Putamen (tissue), 1 donor: ENCODE measurements at regions not wholly inside any gene's neighbourhood (a gene's known extent, or its start where the extent isn't known, plus 50 kb on each side); places are given as distances from the start of the nearest gene placed in this dataset.

ENCODE experiments used
- DNase-seq: peaks from one replicate; pipeline ENCODE4 v3.0.0-alpha.2; 2016; ENCODE audit warnings: low spot score

GRCh38 chr10:111921821-111922220, 261.7 kb downstream of the GPAM start:
- DNase-seq = no peak

- no peak for DNase-seq
Measured at GRCh38 chr10:111923032-111923431, 260.5 kb downstream of the GPAM start.

- DNase-seq = no peak
Measured at GRCh38 chr10:111926286-111926685, 257.3 kb downstream of the GPAM start.

GRCh38 chr10:111933937-111934336, 249.6 kb downstream of the GPAM start:
- DNase-seq = no peak

GRCh38 chr10:111934931-111935330, 248.6 kb downstream of the GPAM start:
- no peak for DNase-seq

GRCh38 chr10:111936143-111936542, 247.4 kb downstream of the GPAM start:
- DNase-seq = no peak

- DNase-seq = no peak
Measured at GRCh38 chr10:111944331-111944730, 239.2 kb downstream of the GPAM start.

GRCh38 chr10:111953949-111954348, 229.6 kb downstream of the GPAM start:
- DNase-seq = no peak

- DNase-seq = no peak
Measured at GRCh38 chr10:111954386-111954785, 229.2 kb downstream of the GPAM start.

- no peak for DNase-seq
Measured at GRCh38 chr10:111956841-111957240, 226.7 kb downstream of the GPAM start.

- no peak for DNase-seq
Measured at GRCh38 chr10:111962951-111963350, 220.6 kb downstream of the GPAM start.

GRCh38 chr10:111967116-111967515, 216.4 kb downstream of the GPAM start:
- no peak for DNase-seq

GRCh38 chr10:111967547-111967946, 216.0 kb downstream of the GPAM start:
- no peak for DNase-seq

- DNase-seq = no peak
Measured at GRCh38 chr10:111968647-111969046, 214.9 kb downstream of the GPAM start.

- DNase-seq = no peak
Measured at GRCh38 chr10:111970111-111970510, 213.5 kb downstream of the GPAM start.

- no peak for DNase-seq
Measured at GRCh38 chr10:111972109-111972508, 211.5 kb downstream of the GPAM start.

GRCh38 chr10:111973306-111973705, 210.3 kb downstream of the GPAM start:
- DNase-seq = no peak

GRCh38 chr10:111973826-111974225, 209.7 kb downstream of the GPAM start:
- no peak for DNase-seq

- no peak for DNase-seq
Measured at GRCh38 chr10:111974325-111974724, 209.2 kb downstream of the GPAM start.

GRCh38 chr10:111976557-111976956, 207.0 kb downstream of the GPAM start:
- DNase-seq = no peak

GRCh38 chr10:111984057-111984456, 199.5 kb downstream of the GPAM start:
- DNase-seq = no peak

GRCh38 chr10:111986079-111986478, 197.5 kb downstream of the GPAM start:
- DNase-seq = no peak

GRCh38 chr10:111988646-111989045, 194.9 kb downstream of the GPAM start:
- no peak for DNase-seq

GRCh38 chr10:111989136-111989911, 194.2 kb downstream of the GPAM start:
- DNase-seq = no peak
